Endothelial cell of hepatic sinusoid (primary cell): ENCODE measurements at regions not wholly inside any gene's neighbourhood (a gene's known extent, or its start where the extent isn't known, plus 50 kb on each side); places are given as distances from the start of the nearest gene placed in this dataset.
"Not testable (repeated sequence)": the region's sequence is repeated elsewhere in the genome, so short reads cannot be mapped to it uniquely, and the experiment has no call there.

Experiments used
- in situ Hi-C: cut with HindIII; loops from 2 replicates; pipeline ENCODE4 v1.10.0; 2017; ENCODE audit warnings: low sequenced_read_pairs

- in situ Hi-C loops: no loop called here
Observed at GRCh38 chr12:75742048-75742447, 230.6 kb upstream of the KRR1 start.

DNA sequence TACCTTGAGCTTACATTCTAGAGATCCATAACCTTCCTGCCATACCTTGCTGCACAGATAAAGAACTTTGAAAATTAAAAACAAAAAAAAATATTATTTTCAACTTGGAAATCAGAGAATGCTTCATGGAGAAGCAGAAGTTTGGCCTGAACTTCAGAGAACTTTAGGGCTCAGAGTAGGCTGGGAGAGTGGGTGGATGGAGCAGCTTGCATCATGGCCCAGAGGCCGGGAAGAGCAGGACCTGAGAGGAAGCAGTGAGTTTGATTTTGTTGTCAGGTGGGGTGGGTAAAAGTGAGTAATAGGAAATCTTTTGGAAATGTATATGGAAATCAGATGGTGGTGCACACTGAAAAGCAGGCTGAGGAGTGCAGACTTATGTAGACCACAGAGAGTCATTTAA, 228.5 kb upstream of the KRR1 start:
- in situ Hi-C loops: no loop called here

DNA sequence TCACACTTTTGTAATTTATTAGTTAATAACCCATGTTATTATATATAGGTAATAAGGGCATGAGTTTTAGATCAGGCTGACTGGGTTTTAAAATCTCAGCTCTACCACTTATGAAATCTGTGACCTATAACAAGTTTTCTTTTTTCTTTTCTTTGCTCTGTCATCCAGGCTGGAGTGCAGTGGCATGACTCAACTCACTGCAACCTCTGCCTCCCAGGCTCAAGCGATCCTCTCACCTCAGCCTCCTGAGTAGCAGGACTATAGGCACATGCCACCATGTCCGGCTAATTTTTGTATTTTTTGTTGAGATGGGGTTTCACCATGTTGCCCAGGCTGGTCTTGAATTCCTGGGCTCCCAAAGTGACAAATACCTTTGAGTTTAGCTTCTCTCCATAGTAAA, 227.7 kb upstream of the KRR1 start:
- in situ Hi-C loops: not testable (repeated sequence)

DNA sequence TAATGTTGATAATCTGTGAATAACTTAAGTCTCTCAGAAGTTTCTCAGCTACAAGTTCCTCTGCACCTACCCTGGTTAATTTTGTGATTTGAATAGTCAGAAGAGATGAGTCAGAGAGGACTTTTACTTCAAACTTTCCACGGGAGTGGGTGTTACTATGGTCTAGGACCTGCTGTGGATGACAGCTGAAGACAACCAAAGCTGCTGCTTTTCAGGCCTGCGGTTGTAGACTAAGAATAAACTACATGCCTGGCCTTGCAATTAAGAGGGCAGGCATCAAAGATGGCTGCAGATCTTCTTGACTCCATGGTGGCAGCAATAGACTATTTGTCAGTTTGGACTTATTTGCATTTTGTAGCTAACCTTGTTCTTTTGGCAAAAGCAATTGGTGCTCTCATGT, 227.1 kb upstream of the KRR1 start:
- in situ Hi-C loops: no loop called here

DNA sequence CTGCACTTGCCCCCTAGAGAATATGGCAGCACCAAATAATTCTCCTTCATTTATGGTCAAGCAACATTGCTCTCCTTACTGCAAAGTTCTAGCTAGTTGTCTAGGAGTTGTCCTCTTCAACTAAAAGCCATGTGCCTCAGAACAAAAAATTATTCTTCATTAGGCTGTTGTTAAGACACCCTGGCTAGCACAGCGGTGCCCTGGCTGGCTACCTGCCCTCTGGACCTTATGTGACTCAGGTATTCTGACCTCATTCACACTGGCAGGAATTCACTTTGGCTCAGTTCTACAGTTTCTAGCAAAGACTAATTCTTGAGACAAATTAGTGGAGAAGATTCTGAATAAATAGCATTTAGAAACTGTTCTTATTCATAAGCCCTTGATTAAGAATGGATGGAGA, 224.4 kb upstream of the KRR1 start:
- in situ Hi-C loops: no loop called here

- in situ Hi-C loops: no loop called here
Observed at GRCh38 chr12:75728826-75729225, 217.4 kb upstream of the KRR1 start.

- in situ Hi-C loops: no loop called here
Observed at GRCh38 chr12:75727577-75727976, 216.2 kb upstream of the KRR1 start.

GRCh38 chr12:75725521-75726111, 214.2 kb upstream of the KRR1 start:
- in situ Hi-C loops: no loop called here

- in situ Hi-C loops: no loop called here
Observed at GRCh38 chr12:75724928-75725312, 213.5 kb upstream of the KRR1 start.

GRCh38 chr12:75724307-75724927, 213.0 kb upstream of the KRR1 start:
- in situ Hi-C loops: no loop called here

- in situ Hi-C loops: no loop called here
Observed at GRCh38 chr12:75722714-75723200, 211.3 kb upstream of the KRR1 start.

GRCh38 chr12:75721796-75722195, 210.4 kb upstream of the KRR1 start:
- in situ Hi-C loops: no loop called here

GRCh38 chr12:75720812-75721641, 209.6 kb upstream of the KRR1 start:
- in situ Hi-C loops: no loop called here

- in situ Hi-C loops: no loop called here
Observed at GRCh38 chr12:75717902-75718301, 206.5 kb upstream of the KRR1 start.

- in situ Hi-C loops: no loop called here
Observed at GRCh38 chr12:75716291-75717025, 205.0 kb upstream of the KRR1 start.

GRCh38 chr12:75715682-75716081, 204.3 kb upstream of the KRR1 start:
- in situ Hi-C loops: no loop called here

DNA sequence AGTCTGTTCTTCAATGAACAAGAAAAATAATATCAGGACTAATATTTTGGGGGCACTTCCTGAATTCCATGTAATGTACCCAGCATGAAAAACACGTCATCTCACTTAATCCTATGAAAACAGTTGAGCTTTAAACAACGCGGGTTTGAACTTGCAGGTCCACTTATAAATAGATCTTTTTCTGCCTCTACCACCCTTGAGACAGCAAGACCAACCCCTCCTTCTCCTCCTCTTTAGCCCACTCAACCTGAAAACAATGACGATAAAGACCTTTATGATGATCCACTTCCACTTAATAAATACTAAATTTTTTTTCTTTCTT, 203.9 kb upstream of the KRR1 start:
- in situ Hi-C loops: no loop called here

- in situ Hi-C loops: no loop called here
Observed at GRCh38 chr12:75714462-75715322, 203.3 kb upstream of the KRR1 start.

DNA sequence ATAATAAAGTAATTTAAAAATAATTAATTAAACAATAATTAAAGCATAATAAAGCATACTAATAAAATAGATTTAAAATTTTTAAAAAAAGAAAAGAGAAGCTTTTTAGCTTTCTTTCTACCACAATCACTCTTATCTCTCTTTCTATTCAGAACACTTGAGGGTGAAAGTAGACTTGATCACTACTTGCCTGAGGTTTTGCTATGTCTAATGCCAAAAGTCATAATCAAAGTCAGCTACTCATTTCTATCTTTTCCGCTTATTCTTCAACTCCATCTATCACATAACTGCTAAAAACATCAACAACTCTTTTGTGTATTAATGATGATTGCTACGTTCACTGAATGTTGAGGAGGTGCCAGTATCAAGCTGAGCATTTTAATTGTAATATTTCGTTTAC, 202.0 kb upstream of the KRR1 start:
- in situ Hi-C loops: no loop called here

DNA sequence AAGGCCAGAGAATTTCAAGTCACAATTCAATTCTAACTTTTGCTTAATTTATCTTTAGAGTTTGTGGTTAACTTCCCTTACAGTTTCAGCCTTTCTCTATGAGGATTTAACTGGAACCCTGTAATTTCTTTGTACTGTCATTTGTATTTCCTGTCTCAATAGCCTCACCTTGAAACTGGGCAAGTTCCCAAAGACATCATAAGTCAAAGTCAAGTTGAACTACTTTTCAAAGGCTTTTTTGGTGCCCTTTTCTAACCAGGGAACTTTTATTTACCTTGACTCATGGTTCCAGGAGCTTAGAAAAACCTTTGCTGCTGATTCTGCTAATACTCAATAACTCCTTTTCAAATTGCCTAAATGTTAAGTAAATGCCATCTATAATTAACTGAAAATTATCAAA, 200.8 kb upstream of the KRR1 start:
- in situ Hi-C loops: no loop called here

- in situ Hi-C loops: no loop called here
Observed at GRCh38 chr12:75711271-75711670, 199.9 kb upstream of the KRR1 start.
